ENCODE measurements at regions not wholly inside any gene's neighbourhood (a gene's known extent, or its start where the extent isn't known, plus 50 kb on each side); places are given as distances from the start of the nearest gene placed in this dataset.

DNA sequence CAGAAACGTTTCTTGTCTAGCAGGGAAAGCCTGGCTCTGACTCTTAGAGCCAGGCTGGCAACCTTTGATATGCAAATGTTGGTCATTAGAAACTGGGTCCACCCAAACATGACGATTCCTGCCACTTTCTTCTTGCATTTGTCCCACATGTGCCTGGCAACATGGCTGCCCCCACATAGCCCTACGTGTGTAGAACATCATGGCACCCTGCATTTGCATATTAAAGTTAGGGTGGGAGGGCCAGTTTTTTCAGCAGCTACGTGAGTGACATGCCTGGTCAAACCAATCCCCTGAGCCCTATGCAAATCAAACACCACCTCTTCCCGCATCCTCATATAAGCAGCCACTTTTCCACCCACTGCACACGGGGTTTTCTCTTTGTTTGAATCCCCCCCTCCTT is 95.0 kb downstream of the LIG4 start:
- DNase-seq, result no peak
- H3K27me3 ChIP-seq, result no peaks in the 10 kb centered on the region
- no peaks in the 10 kb centered on the region for H3K4me1 ChIP-seq
- 49 to 59% methylated on average over 6 of the region's 6 CpGs for WGBS, 2 donors
- no peak overlapping the region for H3K4me3 ChIP-seq
- no peak overlapping the region for H3K27ac ChIP-seq
- no peaks in the 10 kb centered on the region for H3K36me3 ChIP-seq
- H3K9me3 ChIP-seq, result no peaks in the 10 kb centered on the region
- no peak for TF ChIP-seq POLR2A (IDR thresholded peaks at IDR 0.05)
- TF ChIP-seq, protein P1, sequence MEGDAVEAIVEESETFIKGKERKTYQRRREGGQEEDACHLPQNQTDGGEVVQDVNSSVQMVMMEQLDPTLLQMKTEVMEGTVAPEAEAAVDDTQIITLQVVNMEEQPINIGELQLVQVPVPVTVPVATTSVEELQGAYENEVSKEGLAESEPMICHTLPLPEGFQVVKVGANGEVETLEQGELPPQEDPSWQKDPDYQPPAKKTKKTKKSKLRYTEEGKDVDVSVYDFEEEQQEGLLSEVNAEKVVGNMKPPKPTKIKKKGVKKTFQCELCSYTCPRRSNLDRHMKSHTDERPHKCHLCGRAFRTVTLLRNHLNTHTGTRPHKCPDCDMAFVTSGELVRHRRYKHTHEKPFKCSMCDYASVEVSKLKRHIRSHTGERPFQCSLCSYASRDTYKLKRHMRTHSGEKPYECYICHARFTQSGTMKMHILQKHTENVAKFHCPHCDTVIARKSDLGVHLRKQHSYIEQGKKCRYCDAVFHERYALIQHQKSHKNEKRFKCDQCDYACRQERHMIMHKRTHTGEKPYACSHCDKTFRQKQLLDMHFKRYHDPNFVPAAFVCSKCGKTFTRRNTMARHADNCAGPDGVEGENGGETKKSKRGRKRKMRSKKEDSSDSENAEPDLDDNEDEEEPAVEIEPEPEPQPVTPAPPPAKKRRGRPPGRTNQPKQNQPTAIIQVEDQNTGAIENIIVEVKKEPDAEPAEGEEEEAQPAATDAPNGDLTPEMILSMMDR (IDR thresholded peaks at IDR 0.05), result no peak
- intact Hi-C loops (cut with DNase I), result no loop called here

DNA sequence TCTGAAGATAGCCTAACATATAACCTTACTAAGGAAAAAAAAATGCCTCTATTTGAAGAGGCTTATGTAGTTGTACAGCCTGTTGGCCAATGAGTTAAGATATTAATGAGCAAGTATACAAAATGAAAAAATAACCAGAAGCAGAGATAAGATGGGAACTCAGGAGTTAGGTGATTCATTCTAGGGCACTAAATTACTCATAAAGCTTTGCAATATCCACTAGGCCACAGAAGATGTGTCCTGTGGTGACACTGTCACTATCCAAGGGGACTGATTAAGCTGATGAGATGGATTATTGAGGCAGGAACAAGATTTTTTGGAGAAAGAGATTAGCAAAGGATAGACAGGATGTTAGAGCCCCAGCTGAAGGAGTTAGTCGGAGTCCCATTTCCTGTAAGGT is 99.6 kb downstream of the LIG4 start:
- TF ChIP-seq POLR2A (IDR thresholded peaks at IDR 0.05), result no peak
- TF ChIP-seq, protein P1 (IDR thresholded peaks at IDR 0.05), result no peak
- Histone ChIP-seq H3K4me1 (no peaks in the 10 kb centered on the region), H3K9me3 (no peaks in the 10 kb centered on the region), H3K27ac (no peak overlapping the region), H3K36me3 (no peaks in the 10 kb centered on the region), H3K4me3 (no peak overlapping the region), H3K27me3 (no peaks in the 10 kb centered on the region)
- WGBS, 2 donors, result 29 to 40% methylated on average over 1 of the region's 1 CpG
- intact Hi-C loops (cut with DNase I), result no loop called here
- no peak for DNase-seq

DNA sequence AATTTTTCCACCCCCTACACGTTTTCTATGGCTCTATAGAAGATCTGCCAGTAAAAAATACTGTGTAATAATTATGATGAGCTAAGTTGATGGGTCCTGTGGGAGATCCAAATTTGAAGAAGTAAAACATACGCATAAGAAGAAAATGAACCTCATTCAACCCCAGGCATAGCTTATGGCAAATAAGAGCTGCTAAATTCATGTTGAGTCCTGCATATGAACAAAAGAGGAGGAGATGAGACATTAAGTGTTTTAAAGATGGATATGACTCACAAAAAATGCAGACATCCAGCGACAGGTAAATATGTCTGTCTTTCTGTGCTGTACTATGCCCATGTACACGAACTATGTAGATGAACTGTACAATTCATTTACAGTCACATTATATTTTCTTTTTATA is 101.9 kb downstream of the LIG4 start:
- Histone ChIP-seq H3K9me3 (no peaks in the 10 kb centered on the region), H3K4me3 (no peak overlapping the region), H3K36me3 (no peaks in the 10 kb centered on the region), H3K27ac (no peak overlapping the region), H3K27me3 (no peaks in the 10 kb centered on the region), H3K4me1 (no peaks in the 10 kb centered on the region)
- DNase-seq, result no peak
- 27 to 50% methylated on average over 4 of the region's 4 CpGs for WGBS, 2 donors
- intact Hi-C loops (cut with DNase I), result no loop called here
- no peak for TF ChIP-seq POLR2A (IDR thresholded peaks at IDR 0.05)
- TF ChIP-seq, protein P1 (IDR thresholded peaks at IDR 0.05), result no peak

DNA sequence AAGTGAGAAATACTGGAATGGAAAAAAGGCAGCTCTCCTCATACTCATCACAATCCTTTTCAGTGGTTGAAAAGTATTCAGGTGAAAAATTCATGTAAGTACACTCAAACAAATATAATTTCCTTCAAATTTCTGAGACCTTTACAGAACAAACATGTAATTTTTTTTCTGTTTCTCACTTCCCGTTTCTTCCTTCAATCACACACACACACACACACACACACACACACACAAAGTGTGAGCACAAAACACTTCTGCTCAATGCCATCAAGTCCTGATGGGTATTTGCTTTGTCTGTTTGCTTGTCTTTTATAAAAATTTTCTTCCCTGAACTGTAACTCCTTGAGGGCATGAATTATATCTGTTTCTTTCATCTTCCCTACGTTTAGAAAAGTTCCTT is 110.6 kb downstream of the LIG4 start:
- Histone ChIP-seq H3K27me3 (no peaks in the 10 kb centered on the region), H3K27ac (no peak overlapping the region), H3K36me3 (no peaks in the 10 kb centered on the region), H3K9me3 (no peaks in the 10 kb centered on the region), H3K4me1 (no peaks in the 10 kb centered on the region), H3K4me3 (no peak overlapping the region)
- 11 to 23% methylated on average over 2 of the region's 2 CpGs for whole genome bisulfite sequencing, 2 donors
- no peak for DNase-seq
- intact Hi-C loops (cut with DNase I), result no loop called here
- TF ChIP-seq, protein P1 (IDR thresholded peaks at IDR 0.05), result no peak

DNA sequence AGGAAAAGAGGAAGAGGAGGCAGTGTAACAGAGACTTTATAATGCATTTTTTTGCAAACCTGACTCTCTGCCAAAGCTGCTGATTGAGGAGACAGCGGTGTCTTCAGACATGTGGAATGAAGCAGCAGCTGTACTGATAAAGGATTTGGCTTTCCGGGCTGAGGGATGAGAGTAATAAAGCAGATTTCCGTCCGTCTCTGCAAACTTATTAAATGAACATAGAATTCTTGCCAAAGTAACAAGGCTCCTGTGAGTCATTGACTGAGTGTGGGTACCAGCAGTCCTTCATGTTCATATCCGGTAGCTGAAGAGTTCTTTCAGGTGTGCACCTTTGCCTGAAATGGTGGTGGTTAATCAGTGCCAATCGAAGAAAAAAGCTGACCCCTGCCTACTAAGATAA is 112.6 kb downstream of the LIG4 start:
- intact Hi-C loops (cut with DNase I), result no loop called here
- TF ChIP-seq POLR2A (IDR thresholded peaks at IDR 0.05), result no peak
- TF ChIP-seq, protein P1 (IDR thresholded peaks at IDR 0.05), result no peak
- Histone ChIP-seq H3K4me3 (no peak overlapping the region), H3K27ac (no peak overlapping the region), H3K27me3 (no peaks in the 10 kb centered on the region), H3K36me3 (no peaks in the 10 kb centered on the region), H3K9me3 (no peaks in the 10 kb centered on the region), H3K4me1 (no peaks in the 10 kb centered on the region)
- no peak for DNase-seq
- 63 to 73% methylated on average over 6 of the region's 6 CpGs for WGBS, 2 donors
